ENCODE measurements at regions not wholly inside any gene's neighbourhood (a gene's known extent, or its start where the extent isn't known, plus 50 kb on each side); places are given as distances from the start of the nearest gene placed in this dataset.
"Not testable (repeated sequence)": the region's sequence is repeated elsewhere in the genome, so short reads cannot be mapped to it uniquely, and the experiment has no call there.

GRCh38 chr1:104100115-104100514 lies 350.4 kb downstream of the AMY1C start:
- Histone ChIP-seq H3K4me3 (no peak overlapping the region), H3K27ac (no peak overlapping the region)
- TF ChIP-seq CTCF (IDR thresholded peaks at IDR 0.05): no peak
- DNase-seq (ENCODE audit: low spot score): no peak

DNA sequence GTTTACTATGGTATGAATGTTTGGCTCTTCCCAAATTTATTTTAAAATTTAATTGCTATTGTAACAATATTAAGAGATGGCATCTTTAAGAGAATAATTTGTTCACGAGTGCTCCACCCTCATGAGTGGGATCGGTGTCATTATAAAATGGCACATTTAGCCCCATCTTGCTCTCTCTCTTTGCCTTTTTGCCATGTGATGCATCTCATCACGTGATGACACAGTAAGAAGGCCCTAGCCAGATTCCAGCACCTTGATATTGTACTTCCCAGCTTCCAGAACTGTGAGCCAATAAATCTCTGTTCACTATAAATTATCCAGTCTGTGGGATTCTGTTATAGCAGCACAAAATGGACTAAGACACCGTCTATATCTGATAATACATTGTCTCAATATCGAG lies 355.8 kb downstream of the AMY1C start:
- DNase-seq (ENCODE audit: low spot score): no peak
- no peak for TF ChIP-seq CTCF (IDR thresholded peaks at IDR 0.05)
- H3K27ac ChIP-seq: no peak overlapping the region

GRCh38 chr1:104120525-104120924 lies 370.8 kb downstream of the AMY1C start:
- Histone ChIP-seq H3K27ac (no peak overlapping the region), H3K4me3 (no peak overlapping the region)
- DNase-seq (ENCODE audit: low spot score): no peak
- TF ChIP-seq CTCF (IDR thresholded peaks at IDR 0.05): no peak

More for the DNA sequence above, 355.8 kb downstream of the AMY1C start:
- no peak overlapping the region for H3K4me3 ChIP-seq

GRCh38 chr1:104121271-104121670 lies 371.6 kb downstream of the AMY1C start:
- no peak overlapping the region for H3K4me3 ChIP-seq
- H3K27ac ChIP-seq: no peak overlapping the region

DNA sequence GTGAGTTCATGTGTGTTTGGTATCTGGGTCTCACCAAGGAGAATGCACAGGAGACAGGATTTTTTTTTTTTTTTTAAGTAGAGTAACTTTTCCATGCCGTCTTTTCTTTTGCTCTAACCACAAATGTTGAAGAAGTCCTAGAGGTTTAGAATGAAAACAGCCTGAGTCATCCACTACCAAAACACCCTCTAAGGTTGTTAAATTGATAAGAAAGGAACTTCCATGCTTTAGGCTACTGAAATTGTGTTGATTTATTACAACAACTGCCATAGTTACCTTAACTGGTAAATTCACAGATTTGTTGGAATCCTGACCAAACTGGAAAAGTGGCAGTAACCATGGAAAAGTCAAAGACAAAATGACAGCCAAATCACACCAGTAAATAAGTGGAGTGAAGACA lies 375.6 kb downstream of the AMY1C start:
- no peak for TF ChIP-seq CTCF (IDR thresholded peaks at IDR 0.05)
- Histone ChIP-seq H3K4me3 (no peak overlapping the region), H3K27ac (no peak overlapping the region)
- no peak for DNase-seq (ENCODE audit: low spot score)

More at GRCh38 chr1:104121271-104121670, 371.6 kb downstream of the AMY1C start:
- no peak for TF ChIP-seq CTCF (IDR thresholded peaks at IDR 0.05)
- DNase-seq (ENCODE audit: low spot score): no peak

- DNase-seq (ENCODE audit: low spot score): no peak
- Histone ChIP-seq H3K4me3 (no peak overlapping the region), H3K27ac (no peak overlapping the region)
- no peak for TF ChIP-seq CTCF (IDR thresholded peaks at IDR 0.05)
Measured at GRCh38 chr1:104125970-104126369, 376.3 kb downstream of the AMY1C start.

DNA sequence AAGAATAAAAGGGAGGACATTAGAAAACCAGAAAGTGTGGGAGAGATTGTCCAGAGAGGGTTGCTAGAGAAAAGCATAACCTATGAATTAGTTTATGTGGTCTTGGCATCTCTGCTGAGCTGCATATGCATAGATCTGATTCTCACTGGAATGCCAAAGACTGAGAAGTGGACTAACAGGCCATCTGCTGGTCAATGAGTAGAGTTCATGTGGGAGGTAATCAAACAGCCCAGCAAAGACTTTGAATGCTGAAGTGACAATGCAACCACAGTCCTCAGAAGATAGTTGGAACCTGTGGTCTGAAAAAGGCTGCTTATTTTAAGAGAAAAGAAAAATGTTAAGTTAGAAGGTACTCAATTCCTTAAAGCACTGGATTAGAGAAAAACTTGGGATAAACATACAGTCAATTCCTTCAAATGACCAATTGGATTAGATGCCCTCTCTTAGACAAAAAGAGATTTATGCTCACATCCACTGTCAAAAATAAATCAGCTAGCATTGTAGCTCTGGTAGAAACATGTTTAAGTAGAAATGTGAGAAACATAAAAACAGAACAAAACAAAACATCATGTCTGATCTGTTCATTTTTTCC lies 382.8 kb downstream of the AMY1C start:
- no peak for DNase-seq (ENCODE audit: low spot score)
- TF ChIP-seq CTCF (IDR thresholded peaks at IDR 0.05): no peak
- no peak overlapping the region for H3K27ac ChIP-seq
- no peak overlapping the region for H3K4me3 ChIP-seq

DNA sequence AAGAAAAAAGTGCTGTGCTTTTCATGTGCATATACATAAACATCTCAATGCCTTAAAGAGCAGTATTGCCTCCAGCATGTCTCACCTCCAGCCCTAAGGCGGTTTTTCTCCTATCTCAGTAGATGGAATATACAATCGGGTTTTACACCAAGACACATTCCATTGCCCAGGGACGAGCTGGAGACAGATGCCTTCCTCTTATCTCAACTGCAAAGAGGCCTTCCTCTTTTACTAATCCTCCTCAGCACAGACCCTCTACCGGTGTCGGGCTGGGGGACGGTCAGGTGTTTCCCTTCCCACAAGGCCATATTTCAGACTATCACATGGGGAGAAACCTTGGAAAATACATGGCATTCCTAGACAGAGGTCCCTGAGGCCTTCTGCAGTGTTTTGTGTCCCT lies 385.3 kb downstream of the AMY1C start:
- H3K27ac ChIP-seq; DNase-seq (ENCODE audit: low spot score); H3K4me3 ChIP-seq: not testable (repeated sequence)

Measured in coronary artery (tissue), 2 donors.